ENCODE measurements at regions not wholly inside any gene's neighbourhood (a gene's known extent, or its start where the extent isn't known, plus 50 kb on each side); places are given as distances from the start of the nearest gene placed in this dataset.

DNA sequence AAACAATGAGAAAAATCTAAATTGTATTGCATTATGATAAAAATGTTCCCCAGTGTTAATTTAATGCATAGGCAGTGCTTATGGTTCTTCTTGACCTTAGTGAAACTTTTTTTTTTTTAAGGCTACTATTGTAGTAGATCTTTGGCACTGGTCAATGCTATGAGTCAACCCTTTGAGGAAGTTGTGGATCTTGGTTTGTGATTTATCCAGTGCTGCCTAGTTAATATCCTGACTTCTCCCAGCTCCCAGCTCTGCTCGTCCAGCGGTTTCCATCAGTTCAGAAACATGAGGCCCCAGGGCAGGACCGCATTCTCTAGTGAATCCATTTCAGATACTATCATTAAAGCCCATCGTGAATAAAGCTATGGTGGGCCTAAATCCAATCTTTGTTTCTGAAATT lies 364.5 kb upstream of the JARID2 start:
- Histone ChIP-seq H4K20me1 (ENCODE audit: insufficient read depth) (no peaks in the 10 kb centered on the region), H3K4me1 (ENCODE audit: control insufficient read depth in 1 of 2, insufficient read depth in 2 of 2, low read length in 2 of 2) (peaks cover 0 to 22% of the 10 kb centered on the region in 2 experiments; a peak in 2 of 4 replicates), H3K27ac (ENCODE audit: low read depth, low read length) (no peak overlapping the region), H3K27me3 (ENCODE audit: insufficient read depth, low read length) (no peaks in the 10 kb centered on the region), H3K9me3 (ENCODE audit: control insufficient read depth in 1 of 2, insufficient read depth in 1 of 2, low read depth in 1 of 2, low read length in 2 of 2) (no peaks in the 10 kb centered on the region), H3K79me2 (ENCODE audit: insufficient read depth, low read length) (no peaks in the 10 kb centered on the region), H3K9me2 (ENCODE audit: insufficient read depth) (no peaks in the 10 kb centered on the region), H2AFZ (ENCODE audit: low read depth, low read length, poor library complexity, severe bottlenecking) (no peak overlapping the region), H3K9ac (ENCODE audit: low read length) (no peak overlapping the region), H3K36me3 (ENCODE audit: control insufficient read depth in 1 of 2, insufficient read depth in 2 of 2, low read length in 2 of 2) (no peaks in the 10 kb centered on the region), H3K4me2 (ENCODE audit: low read length) (no peak overlapping the region), H3K4me3 (replicated peaks in 1 of 2; ENCODE audit: low read depth in 1 of 2, low read length in 2 of 2) (no peak overlapping the region)
- ChIA-PET RAD21 (ENCODE audit: low non-redundant PET in 1 of 2, low total read pairs in 2 of 2, uncharacterized antibody in 2 of 2, unreplicated experiment in 2 of 2) (no interaction called here), POLR2A (no interaction called here), CTCF (no interaction called here)
- no peak for TF ChIP-seq POLR2A (IDR thresholded peaks at IDR 0.05; ENCODE audit: borderline replicate concordance, extremely low read depth, insufficient read depth, insufficient read length)
- TF ChIP-seq EGR1 (IDR thresholded peaks at IDR 0.05; ENCODE audit: low read depth): no peak
- TF ChIP-seq, protein P1, sequence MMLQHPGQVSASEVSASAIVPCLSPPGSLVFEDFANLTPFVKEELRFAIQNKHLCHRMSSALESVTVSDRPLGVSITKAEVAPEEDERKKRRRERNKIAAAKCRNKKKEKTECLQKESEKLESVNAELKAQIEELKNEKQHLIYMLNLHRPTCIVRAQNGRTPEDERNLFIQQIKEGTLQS (IDR thresholded peaks at IDR 0.05): no peak
- TF ChIP-seq JUND (IDR thresholded peaks at IDR 0.05): no peak
- TF ChIP-seq EZH2phosphoT487 (IDR thresholded peaks at IDR 0.05; ENCODE audit: borderline replicate concordance): no peak
- TF ChIP-seq RAD21 (IDR thresholded peaks at IDR 0.05; ENCODE audit: low read depth): no peak
- no peak for TF ChIP-seq TCF7L2 (IDR thresholded peaks at IDR 0.05; ENCODE audit: borderline replicate concordance, extremely low read depth, insufficient read depth, insufficient read length)
- TF ChIP-seq CBX3 (IDR thresholded peaks at IDR 0.05; ENCODE audit: low read depth): no peak
- TF ChIP-seq SP1 (IDR thresholded peaks at IDR 0.05; ENCODE audit: low read depth): no peak
- no peak for TF ChIP-seq CEBPB (IDR thresholded peaks at IDR 0.05; ENCODE audit: low read depth)
- no peak for TF ChIP-seq ZFX (IDR thresholded peaks at IDR 0.05)
- TF ChIP-seq SRF (IDR thresholded peaks at IDR 0.05; ENCODE audit: low read depth): no peak
- TF ChIP-seq POLR2AphosphoS5 (IDR thresholded peaks at IDR 0.05; ENCODE audit: low read depth, low read length): no peak
- TF ChIP-seq FOSL1 (IDR thresholded peaks at IDR 0.05; ENCODE audit: low read depth): no peak
- TF ChIP-seq, protein P2, sequence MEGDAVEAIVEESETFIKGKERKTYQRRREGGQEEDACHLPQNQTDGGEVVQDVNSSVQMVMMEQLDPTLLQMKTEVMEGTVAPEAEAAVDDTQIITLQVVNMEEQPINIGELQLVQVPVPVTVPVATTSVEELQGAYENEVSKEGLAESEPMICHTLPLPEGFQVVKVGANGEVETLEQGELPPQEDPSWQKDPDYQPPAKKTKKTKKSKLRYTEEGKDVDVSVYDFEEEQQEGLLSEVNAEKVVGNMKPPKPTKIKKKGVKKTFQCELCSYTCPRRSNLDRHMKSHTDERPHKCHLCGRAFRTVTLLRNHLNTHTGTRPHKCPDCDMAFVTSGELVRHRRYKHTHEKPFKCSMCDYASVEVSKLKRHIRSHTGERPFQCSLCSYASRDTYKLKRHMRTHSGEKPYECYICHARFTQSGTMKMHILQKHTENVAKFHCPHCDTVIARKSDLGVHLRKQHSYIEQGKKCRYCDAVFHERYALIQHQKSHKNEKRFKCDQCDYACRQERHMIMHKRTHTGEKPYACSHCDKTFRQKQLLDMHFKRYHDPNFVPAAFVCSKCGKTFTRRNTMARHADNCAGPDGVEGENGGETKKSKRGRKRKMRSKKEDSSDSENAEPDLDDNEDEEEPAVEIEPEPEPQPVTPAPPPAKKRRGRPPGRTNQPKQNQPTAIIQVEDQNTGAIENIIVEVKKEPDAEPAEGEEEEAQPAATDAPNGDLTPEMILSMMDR (IDR thresholded peaks at IDR 0.05 in 2 of 3, conservative IDR thresholded peaks at IDR 0.05 in 1 of 3; ENCODE audit: borderline replicate concordance in 1 of 3, insufficient read depth in 1 of 3, low read depth in 2 of 3, low read length in 2 of 3): no peak
- TF ChIP-seq ELF1 (IDR thresholded peaks at IDR 0.05; ENCODE audit: borderline replicate concordance, low read depth): no peak
- no peak for TF ChIP-seq EZH2 (IDR thresholded peaks at IDR 0.05)
- TF ChIP-seq SIN3A (IDR thresholded peaks at IDR 0.05; ENCODE audit: low read depth): no peak
- DNase-seq (ENCODE audit: low read depth, low spot score): no peak
- ATAC-seq: no peak
- no TSS peak for BruUV-seq (replicated peaks)
- intact Hi-C loops (cut with micrococcal nuclease): no loop called here

Data from HCT116 (cell line).